ENCODE measurements at regions not wholly inside any gene's neighbourhood (a gene's known extent, or its start where the extent isn't known, plus 50 kb on each side); places are given as distances from the start of the nearest gene placed in this dataset.
A peak's percentile ranks its signal among the peaks of the same experiment; 100 is the strongest.

DNA sequence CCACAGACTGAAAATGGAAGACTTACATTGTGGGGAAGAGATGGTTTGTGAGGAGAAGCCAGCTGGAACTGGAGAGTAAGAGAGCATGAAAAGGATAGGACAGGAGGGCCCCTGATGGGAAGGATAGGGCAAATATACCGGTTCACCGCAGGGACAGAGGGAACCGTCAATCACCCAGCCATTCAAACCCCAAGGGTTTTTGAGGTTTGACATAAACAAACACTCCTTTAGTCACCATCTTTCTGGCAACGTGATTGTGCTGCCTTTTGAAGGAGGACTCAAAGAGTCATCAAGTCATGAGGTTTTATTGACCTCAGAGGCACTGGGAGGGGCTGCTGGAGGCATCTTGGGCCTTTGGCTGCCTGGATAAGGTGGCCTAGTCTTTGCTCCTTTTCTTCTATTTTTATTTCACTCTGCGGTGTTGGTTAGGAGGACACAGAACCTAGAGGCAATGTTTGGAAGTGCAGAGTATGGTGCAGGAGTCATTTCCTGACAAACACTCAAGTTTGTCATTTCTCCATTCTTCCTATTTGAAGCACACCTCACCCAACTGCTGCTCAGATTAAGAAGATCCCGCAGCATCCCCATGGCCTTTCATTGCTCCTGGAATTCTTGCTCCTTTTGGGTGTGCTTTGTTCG lies 487.3 kb upstream of the SPRED2 start:
- no peaks in the 10 kb centered on the region for H3K9me3 Mint-ChIP-seq
- H3K27ac Mint-ChIP-seq: no peak overlapping the region
- ATAC-seq (peak; percentile 84), DNase-seq (ENCODE audit: low spot score) (no peak)
- H3K4me1 Mint-ChIP-seq: no peaks in the 10 kb centered on the region
- no peak overlapping the region for H3K4me3 Mint-ChIP-seq
- TF ChIP-seq, protein P1, sequence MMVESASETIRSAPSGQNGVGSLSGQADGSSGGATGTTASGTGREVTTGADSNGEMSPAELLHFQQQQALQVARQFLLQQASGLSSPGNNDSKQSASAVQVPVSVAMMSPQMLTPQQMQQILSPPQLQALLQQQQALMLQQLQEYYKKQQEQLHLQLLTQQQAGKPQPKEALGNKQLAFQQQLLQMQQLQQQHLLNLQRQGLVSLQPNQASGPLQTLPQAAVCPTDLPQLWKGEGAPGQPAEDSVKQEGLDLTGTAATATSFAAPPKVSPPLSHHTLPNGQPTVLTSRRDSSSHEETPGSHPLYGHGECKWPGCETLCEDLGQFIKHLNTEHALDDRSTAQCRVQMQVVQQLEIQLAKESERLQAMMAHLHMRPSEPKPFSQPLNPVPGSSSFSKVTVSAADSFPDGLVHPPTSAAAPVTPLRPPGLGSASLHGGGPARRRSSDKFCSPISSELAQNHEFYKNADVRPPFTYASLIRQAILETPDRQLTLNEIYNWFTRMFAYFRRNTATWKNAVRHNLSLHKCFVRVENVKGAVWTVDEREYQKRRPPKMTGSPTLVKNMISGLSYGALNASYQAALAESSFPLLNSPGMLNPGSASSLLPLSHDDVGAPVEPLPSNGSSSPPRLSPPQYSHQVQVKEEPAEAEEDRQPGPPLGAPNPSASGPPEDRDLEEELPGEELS (CRISPR knock-in tag; IDR thresholded peaks at IDR 0.05): no peak
- TF ChIP-seq, protein P2, sequence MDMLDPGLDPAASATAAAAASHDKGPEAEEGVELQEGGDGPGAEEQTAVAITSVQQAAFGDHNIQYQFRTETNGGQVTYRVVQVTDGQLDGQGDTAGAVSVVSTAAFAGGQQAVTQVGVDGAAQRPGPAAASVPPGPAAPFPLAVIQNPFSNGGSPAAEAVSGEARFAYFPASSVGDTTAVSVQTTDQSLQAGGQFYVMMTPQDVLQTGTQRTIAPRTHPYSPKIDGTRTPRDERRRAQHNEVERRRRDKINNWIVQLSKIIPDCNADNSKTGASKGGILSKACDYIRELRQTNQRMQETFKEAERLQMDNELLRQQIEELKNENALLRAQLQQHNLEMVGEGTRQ (CRISPR knock-in tag; IDR thresholded peaks at IDR 0.05): no peak
- H3K36me3 Mint-ChIP-seq: no peaks in the 10 kb centered on the region
- H3K27me3 Mint-ChIP-seq (ENCODE audit: low read depth): no peaks in the 10 kb centered on the region
- ChIA-PET CTCF (interaction anchor here (0.6 to 1.2 kb wide), 12 partner anchors 38 to 588 kb away, joined by 3 to 12 read pairs (median 4); no protein-coding TSS in a partner anchor), POLR2A (no interaction called here)

DNA sequence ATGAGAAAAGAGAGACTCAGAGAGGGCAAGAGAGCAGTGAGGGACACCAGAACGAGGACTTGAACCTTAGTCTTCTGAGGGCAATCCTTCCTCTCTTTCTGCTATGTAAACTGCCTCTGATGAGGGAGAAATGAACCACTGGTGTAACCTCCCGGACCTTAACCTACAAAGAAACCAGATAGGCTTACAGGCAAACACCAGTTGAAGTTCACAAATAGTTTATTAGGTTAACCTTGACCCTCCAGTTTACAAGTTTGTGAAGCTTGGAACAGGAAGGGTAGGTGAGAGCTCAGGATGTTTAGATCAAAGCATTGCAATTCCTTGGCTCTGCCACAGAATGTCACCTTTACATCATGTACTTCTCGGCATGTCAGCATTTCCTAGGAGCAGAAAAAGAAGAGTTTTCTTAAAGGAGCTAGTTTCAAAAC lies 486.4 kb upstream of the SPRED2 start:
- DNase-seq (ENCODE audit: low spot score): no peak
- Mint-ChIP-seq H3K36me3 (no peaks in the 10 kb centered on the region), H3K9me3 (no peaks in the 10 kb centered on the region), H3K27ac (no peak overlapping the region), H3K4me3 (no peak overlapping the region), H3K4me1 (peaks cover 8% of the 10 kb centered on the region), H3K27me3 (ENCODE audit: low read depth) (no peaks in the 10 kb centered on the region)
- ATAC-seq: no peak; the same call in none of the 2 replicates
- POLR2A ChIA-PET: no interaction called here
- CTCF ChIA-PET: interaction anchor here (0.5 to 1.2 kb wide), 15 partner anchors 39 to 657 kb away, joined by 3 to 12 read pairs (median 4); no protein-coding TSS in a partner anchor
- TF ChIP-seq, protein P3, sequence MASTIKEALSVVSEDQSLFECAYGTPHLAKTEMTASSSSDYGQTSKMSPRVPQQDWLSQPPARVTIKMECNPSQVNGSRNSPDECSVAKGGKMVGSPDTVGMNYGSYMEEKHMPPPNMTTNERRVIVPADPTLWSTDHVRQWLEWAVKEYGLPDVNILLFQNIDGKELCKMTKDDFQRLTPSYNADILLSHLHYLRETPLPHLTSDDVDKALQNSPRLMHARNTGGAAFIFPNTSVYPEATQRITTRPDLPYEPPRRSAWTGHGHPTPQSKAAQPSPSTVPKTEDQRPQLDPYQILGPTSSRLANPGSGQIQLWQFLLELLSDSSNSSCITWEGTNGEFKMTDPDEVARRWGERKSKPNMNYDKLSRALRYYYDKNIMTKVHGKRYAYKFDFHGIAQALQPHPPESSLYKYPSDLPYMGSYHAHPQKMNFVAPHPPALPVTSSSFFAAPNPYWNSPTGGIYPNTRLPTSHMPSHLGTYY (CRISPR knock-in tag; IDR thresholded peaks at IDR 0.05): no peak
- TF ChIP-seq CREM (CRISPR knock-in tag; IDR thresholded peaks at IDR 0.05): no peak
- TF ChIP-seq, protein P2 (CRISPR knock-in tag; IDR thresholded peaks at IDR 0.05): no peak
- TF ChIP-seq, protein P4, sequence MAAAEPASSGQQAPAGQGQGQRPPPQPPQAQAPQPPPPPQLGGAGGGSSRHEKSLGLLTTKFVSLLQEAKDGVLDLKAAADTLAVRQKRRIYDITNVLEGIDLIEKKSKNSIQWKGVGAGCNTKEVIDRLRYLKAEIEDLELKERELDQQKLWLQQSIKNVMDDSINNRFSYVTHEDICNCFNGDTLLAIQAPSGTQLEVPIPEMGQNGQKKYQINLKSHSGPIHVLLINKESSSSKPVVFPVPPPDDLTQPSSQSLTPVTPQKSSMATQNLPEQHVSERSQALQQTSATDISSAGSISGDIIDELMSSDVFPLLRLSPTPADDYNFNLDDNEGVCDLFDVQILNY (CRISPR knock-in tag; IDR thresholded peaks at IDR 0.05): no peak
- TF ChIP-seq NR3C1 (CRISPR knock-in tag; conservative IDR thresholded peaks at IDR 0.05; ENCODE audit: low read depth): no peak
- no peak for TF ChIP-seq GRHL2 (CRISPR knock-in tag; IDR thresholded peaks at IDR 0.05; ENCODE audit: insufficient replicate concordance, severe bottlenecking)
- TF ChIP-seq, protein P5, sequence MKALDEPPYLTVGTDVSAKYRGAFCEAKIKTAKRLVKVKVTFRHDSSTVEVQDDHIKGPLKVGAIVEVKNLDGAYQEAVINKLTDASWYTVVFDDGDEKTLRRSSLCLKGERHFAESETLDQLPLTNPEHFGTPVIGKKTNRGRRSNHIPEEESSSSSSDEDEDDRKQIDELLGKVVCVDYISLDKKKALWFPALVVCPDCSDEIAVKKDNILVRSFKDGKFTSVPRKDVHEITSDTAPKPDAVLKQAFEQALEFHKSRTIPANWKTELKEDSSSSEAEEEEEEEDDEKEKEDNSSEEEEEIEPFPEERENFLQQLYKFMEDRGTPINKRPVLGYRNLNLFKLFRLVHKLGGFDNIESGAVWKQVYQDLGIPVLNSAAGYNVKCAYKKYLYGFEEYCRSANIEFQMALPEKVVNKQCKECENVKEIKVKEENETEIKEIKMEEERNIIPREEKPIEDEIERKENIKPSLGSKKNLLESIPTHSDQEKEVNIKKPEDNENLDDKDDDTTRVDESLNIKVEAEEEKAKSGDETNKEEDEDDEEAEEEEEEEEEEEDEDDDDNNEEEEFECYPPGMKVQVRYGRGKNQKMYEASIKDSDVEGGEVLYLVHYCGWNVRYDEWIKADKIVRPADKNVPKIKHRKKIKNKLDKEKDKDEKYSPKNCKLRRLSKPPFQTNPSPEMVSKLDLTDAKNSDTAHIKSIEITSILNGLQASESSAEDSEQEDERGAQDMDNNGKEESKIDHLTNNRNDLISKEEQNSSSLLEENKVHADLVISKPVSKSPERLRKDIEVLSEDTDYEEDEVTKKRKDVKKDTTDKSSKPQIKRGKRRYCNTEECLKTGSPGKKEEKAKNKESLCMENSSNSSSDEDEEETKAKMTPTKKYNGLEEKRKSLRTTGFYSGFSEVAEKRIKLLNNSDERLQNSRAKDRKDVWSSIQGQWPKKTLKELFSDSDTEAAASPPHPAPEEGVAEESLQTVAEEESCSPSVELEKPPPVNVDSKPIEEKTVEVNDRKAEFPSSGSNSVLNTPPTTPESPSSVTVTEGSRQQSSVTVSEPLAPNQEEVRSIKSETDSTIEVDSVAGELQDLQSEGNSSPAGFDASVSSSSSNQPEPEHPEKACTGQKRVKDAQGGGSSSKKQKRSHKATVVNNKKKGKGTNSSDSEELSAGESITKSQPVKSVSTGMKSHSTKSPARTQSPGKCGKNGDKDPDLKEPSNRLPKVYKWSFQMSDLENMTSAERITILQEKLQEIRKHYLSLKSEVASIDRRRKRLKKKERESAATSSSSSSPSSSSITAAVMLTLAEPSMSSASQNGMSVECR (CRISPR knock-in tag; IDR thresholded peaks at IDR 0.05; ENCODE audit: borderline replicate concordance): no peak
- TF ChIP-seq, protein P6, sequence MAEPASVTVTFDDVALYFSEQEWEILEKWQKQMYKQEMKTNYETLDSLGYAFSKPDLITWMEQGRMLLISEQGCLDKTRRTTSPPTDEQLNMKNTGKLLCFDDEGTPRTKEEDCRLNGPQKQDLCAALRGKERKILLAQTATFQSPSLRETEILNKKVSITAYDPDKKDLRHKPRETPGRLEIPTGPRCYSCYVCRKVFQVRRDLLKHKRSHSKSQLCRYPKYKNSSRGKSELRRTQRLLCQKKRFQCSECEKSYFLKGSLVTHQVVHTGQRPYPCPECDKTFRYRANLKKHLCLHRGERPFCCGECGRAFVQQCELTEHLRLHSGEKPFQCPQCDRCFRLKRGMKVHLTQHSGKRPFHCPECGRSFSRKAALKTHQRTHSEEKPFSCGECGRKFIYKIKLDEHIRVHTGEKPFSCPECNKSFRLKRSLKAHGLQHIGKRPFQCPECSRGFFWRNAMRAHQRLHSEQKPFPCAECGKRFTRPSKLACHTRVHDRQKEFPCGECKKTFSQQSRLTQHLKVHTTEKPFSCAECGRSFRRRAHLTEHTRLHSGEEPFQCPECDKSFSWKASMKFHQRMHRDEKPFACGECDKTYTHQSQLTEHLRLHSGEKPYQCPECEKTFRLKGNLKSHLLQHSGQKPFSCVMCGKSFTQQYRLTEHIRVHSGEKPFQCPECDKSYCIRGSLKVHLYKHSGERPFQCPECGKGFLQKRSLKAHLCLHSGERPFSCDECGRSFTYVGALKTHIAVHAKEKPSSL (CRISPR knock-in tag; conservative IDR thresholded peaks at IDR 0.05): no peak
- no peak for TF ChIP-seq ATF1 (CRISPR knock-in tag; IDR thresholded peaks at IDR 0.05)
- TF ChIP-seq, protein P7, sequence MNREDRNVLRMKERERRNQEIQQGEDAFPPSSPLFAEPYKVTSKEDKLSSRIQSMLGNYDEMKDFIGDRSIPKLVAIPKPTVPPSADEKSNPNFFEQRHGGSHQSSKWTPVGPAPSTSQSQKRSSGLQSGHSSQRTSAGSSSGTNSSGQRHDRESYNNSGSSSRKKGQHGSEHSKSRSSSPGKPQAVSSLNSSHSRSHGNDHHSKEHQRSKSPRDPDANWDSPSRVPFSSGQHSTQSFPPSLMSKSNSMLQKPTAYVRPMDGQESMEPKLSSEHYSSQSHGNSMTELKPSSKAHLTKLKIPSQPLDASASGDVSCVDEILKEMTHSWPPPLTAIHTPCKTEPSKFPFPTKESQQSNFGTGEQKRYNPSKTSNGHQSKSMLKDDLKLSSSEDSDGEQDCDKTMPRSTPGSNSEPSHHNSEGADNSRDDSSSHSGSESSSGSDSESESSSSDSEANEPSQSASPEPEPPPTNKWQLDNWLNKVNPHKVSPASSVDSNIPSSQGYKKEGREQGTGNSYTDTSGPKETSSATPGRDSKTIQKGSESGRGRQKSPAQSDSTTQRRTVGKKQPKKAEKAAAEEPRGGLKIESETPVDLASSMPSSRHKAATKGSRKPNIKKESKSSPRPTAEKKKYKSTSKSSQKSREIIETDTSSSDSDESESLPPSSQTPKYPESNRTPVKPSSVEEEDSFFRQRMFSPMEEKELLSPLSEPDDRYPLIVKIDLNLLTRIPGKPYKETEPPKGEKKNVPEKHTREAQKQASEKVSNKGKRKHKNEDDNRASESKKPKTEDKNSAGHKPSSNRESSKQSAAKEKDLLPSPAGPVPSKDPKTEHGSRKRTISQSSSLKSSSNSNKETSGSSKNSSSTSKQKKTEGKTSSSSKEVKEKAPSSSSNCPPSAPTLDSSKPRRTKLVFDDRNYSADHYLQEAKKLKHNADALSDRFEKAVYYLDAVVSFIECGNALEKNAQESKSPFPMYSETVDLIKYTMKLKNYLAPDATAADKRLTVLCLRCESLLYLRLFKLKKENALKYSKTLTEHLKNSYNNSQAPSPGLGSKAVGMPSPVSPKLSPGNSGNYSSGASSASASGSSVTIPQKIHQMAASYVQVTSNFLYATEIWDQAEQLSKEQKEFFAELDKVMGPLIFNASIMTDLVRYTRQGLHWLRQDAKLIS (CRISPR knock-in tag; IDR thresholded peaks at IDR 0.05; ENCODE audit: borderline replicate concordance): no peak
- TF ChIP-seq, protein P8, sequence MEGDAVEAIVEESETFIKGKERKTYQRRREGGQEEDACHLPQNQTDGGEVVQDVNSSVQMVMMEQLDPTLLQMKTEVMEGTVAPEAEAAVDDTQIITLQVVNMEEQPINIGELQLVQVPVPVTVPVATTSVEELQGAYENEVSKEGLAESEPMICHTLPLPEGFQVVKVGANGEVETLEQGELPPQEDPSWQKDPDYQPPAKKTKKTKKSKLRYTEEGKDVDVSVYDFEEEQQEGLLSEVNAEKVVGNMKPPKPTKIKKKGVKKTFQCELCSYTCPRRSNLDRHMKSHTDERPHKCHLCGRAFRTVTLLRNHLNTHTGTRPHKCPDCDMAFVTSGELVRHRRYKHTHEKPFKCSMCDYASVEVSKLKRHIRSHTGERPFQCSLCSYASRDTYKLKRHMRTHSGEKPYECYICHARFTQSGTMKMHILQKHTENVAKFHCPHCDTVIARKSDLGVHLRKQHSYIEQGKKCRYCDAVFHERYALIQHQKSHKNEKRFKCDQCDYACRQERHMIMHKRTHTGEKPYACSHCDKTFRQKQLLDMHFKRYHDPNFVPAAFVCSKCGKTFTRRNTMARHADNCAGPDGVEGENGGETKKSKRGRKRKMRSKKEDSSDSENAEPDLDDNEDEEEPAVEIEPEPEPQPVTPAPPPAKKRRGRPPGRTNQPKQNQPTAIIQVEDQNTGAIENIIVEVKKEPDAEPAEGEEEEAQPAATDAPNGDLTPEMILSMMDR (IDR thresholded peaks at IDR 0.05): no peak
- TF ChIP-seq EMX1 (CRISPR knock-in tag; IDR thresholded peaks at IDR 0.05): no peak

Measured in WTC11 (cell line).